ENCODE measurements at regions not wholly inside any gene's neighbourhood (a gene's known extent, or its start where the extent isn't known, plus 50 kb on each side); places are given as distances from the start of the nearest gene placed in this dataset.

- TF ChIP-seq EZH2 (IDR thresholded peaks at IDR 0.05) (no peak), POLR2AphosphoS5 (IDR thresholded peaks at IDR 0.05; ENCODE audit: borderline replicate concordance, low read depth, low read length) (no peak), FOXP2 (optimal IDR thresholded peaks at IDR 0.05; ENCODE audit: control extremely low read depth, extremely low read length, insufficient read depth) (no peak)
Observed at GRCh38 chr22:49210606-49211005, 617.1 kb downstream of the BRD1 start.
